Common myeloid progenitor, CD34-positive (primary cell): ENCODE measurements at regions not wholly inside any gene's neighbourhood (a gene's known extent, or its start where the extent isn't known, plus 50 kb on each side); places are given as distances from the start of the nearest gene placed in this dataset.

Experiments used
- CTCF ChIA-PET: fragments of 350-600 bp; sonication (Branson Sonifier 250); formaldehyde crosslinking; loops from one replicate; lab custom pipeline; 2021; ENCODE audit warnings: antibody characterized with exemption; lab: Charles Lee
- POLR2A ChIA-PET: fragments of 350-600 bp; sonication (Branson Sonifier 250); formaldehyde crosslinking; loops from one replicate; lab custom pipeline; 2021; ENCODE audit warnings: antibody characterized with exemption; lab: Charles Lee
- DNase-seq, 3 donors: peaks; one replicate each; pipeline versions ENCODE4 v3.0.0 to v3.0.0-alpha.2; 2013
- H3K27ac ChIP-seq, 2 experiments: 1 replicate in 1 of 2; 2 replicates in 1 of 2; pipeline ENCODE4 v1.7.0; 2013; ENCODE audit warnings: inconsistent platforms in 2 of 2, low read length in 2 of 2, mild to moderate bottlenecking in 2 of 2, low read depth in 1 of 2, moderate library complexity in 1 of 2; ENCODE audit not compliant: severe bottlenecking in 2 of 2, insufficient read depth in 1 of 2, poor library complexity in 1 of 2
- H3K27me3 ChIP-seq, 5 experiments: replicated peaks in 2 of 5; 1 replicate in 3 of 5; 2 replicates in 2 of 5; pipeline versions ENCODE4 v1.6.1 to v1.7.0; 2013; ENCODE audit warnings: low read length in 4 of 5, mild to moderate bottlenecking in 2 of 5, moderate library complexity in 2 of 5, inconsistent platforms in 1 of 5; ENCODE audit not compliant: insufficient read depth in 5 of 5, control insufficient read depth in 4 of 5
- H3K36me3 ChIP-seq, 4 experiments: 1 replicate in 2 of 4; 2 replicates in 2 of 4; pipeline versions ENCODE4 v1.6.1 to v1.7.0; 2013; ENCODE audit warnings: low read length in 3 of 4, control low read depth in 1 of 4, mild to moderate bottlenecking in 1 of 4; ENCODE audit not compliant: control insufficient read depth in 4 of 4, insufficient read depth in 4 of 4
- H3K4me1 ChIP-seq, 4 experiments: 1 replicate in 3 of 4; 2 replicates in 1 of 4; pipeline versions ENCODE4 v1.6.1 to v1.7.1; 2013; ENCODE audit warnings: low read length in 3 of 4, mild to moderate bottlenecking in 3 of 4, control low read depth in 1 of 4, inconsistent platforms in 1 of 4, moderate library complexity in 1 of 4; ENCODE audit not compliant: control insufficient read depth in 4 of 4, insufficient read depth in 4 of 4; ENCODE audit errors: control extremely low read depth in 1 of 4
- H3K4me3 ChIP-seq, 7 experiments: 1 replicate in 4 of 7; 2 replicates in 3 of 7; pipeline versions ENCODE4 v1.5.1 to v1.7.0; 2013; ENCODE audit warnings: mild to moderate bottlenecking in 7 of 7, low read length in 6 of 7, moderate library complexity in 6 of 7, inconsistent platforms in 2 of 7, low read depth in 2 of 7, control low read depth in 1 of 7; ENCODE audit not compliant: insufficient read depth in 4 of 7, control insufficient read depth in 1 of 7; ENCODE audit errors: extremely low read depth in 1 of 7
- H3K9me3 ChIP-seq, 5 experiments: 1 replicate in 4 of 5; 2 replicates in 1 of 5; pipeline versions ENCODE4 v1.6.1 to v1.7.1; 2013; ENCODE audit warnings: low read length in 4 of 5, mild to moderate bottlenecking in 2 of 5, inconsistent platforms in 1 of 5, low read depth in 1 of 5, moderate library complexity in 1 of 5; ENCODE audit not compliant: control insufficient read depth in 4 of 5, insufficient read depth in 2 of 5; ENCODE audit errors: control extremely low read depth in 1 of 5
- WGBS: methylation state at CpG from one replicate; pipeline ENCODE4 v1.1.5; 2013; ENCODE audit not compliant: insufficient coverage; 5-methylcytosine and 5-hydroxymethylcytosine counted together

DNA sequence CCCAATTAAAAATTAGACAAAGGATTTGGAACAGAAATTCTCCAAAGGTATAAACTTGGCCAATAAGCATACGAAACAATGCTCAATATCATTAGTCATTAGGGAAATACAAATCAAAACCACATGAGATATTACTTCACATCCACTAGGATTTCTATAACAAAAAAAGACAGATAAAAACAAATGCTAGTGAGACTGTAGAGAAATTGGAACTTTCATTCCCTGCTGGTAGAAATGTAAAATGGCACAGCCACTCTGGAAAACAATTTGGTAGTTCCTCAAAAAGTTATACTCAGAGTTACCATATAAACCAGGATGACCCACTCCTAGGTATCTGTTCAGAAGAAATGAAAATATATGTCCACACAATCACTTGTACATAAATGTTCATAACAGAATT is 71.6 kb downstream of the RPL27A start:
- Histone ChIP-seq H3K36me3 (no peaks in the 10 kb centered on the region), H3K27ac (no peak overlapping the region), H3K9me3 (no peaks in the 10 kb centered on the region), H3K4me3 (no peak overlapping the region), H3K27me3 (no peaks in the 10 kb centered on the region), H3K4me1 (peaks cover 0 to 7% (median 0%) of the 10 kb centered on the region in 4 experiments)
- no CpG with 5 or more reads among the region's 1 CpG for WGBS
- DNase-seq: no peak
- CTCF ChIA-PET: no interaction called here
- POLR2A ChIA-PET: no interaction called here

DNA sequence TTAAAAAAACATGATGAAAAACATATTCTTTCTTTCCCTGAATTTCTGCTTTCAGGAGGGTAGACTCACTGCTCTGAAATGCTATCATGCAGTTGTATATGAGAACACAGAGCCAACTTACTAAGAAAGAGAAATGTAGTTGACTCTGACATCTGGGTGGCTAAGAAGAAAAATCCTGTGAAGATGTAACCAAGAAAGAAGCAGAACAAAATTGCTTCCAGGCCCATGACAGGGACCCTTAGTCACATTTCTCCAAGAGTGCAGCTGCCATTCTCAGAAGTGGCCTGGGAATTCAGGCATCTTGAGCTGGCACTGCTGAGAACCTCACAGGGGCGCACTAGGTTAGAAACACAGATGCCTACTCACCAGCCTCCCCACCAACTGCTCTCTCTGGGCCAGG is 73.6 kb downstream of the RPL27A start:
- no CpG with 5 or more reads among the region's 1 CpG for WGBS
- no peak overlapping the region for H3K4me3 ChIP-seq
- H3K4me1 ChIP-seq: peaks cover 0 to 20% (median 0%) of the 10 kb centered on the region in 4 experiments
- CTCF ChIA-PET: no interaction called here
- POLR2A ChIA-PET: no interaction called here
- H3K27ac ChIP-seq: no peak overlapping the region
- H3K27me3 ChIP-seq: peaks cover 0 to 2% (median 0%) of the 10 kb centered on the region in 5 experiments
- no peak for DNase-seq
- H3K36me3 ChIP-seq: no peaks in the 10 kb centered on the region
- no peaks in the 10 kb centered on the region for H3K9me3 ChIP-seq

DNA sequence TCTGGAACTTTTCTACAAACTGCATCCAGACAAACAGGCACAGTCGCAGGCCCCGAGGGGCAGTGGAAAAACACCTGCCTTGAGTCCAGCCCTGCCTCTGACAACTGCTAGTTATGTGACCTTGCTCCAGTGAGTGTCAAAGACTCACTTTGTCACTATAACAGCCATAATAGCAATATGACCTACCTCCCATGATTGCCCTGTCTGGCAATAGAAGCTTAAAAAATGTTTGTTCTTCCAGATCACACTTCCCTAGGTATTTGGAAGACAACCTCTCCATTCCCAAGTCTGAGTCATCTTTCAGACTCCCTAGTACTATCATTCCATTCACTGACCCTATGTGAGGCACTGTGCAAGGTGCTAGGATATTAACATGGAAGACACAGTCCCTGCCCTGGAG is 74.5 kb downstream of the RPL27A start:
- POLR2A ChIA-PET: no interaction called here
- no peak overlapping the region for H3K27ac ChIP-seq
- no peaks in the 10 kb centered on the region for H3K36me3 ChIP-seq
- DNase-seq: no peak
- H3K9me3 ChIP-seq: no peaks in the 10 kb centered on the region
- peaks cover 0 to 20% (median 0%) of the 10 kb centered on the region in 4 experiments for H3K4me1 ChIP-seq
- peaks cover 0 to 2% (median 0%) of the 10 kb centered on the region in 5 experiments for H3K27me3 ChIP-seq
- no peak overlapping the region for H3K4me3 ChIP-seq
- CTCF ChIA-PET: no interaction called here
- whole genome bisulfite sequencing: 87% methylated on average over 2 of the region's 2 CpGs

DNA sequence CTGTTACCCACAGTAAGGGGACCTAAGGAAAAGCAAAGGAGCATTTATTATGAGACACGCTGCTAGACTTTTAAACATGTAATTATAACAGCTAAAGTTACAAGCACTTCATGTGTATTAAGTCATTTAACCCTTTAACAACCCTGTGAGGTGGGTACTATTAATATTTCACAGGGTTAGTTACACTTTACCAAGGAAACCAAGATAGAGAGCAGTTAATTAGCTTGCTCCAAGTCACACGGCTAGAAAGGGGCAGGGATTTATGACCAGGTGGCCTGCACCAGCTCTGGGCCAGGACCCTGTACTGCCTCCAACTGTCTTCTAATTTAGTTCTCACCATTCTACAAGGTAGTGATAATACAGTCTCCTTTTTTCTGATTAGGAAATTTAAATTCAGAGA is 74.9 kb downstream of the RPL27A start:
- Histone ChIP-seq H3K27ac (no peak overlapping the region), H3K4me1 (peaks cover 0 to 20% (median 0%) of the 10 kb centered on the region in 4 experiments), H3K27me3 (peaks cover 0 to 2% (median 0%) of the 10 kb centered on the region in 5 experiments), H3K4me3 (no peak overlapping the region), H3K36me3 (no peaks in the 10 kb centered on the region), H3K9me3 (no peaks in the 10 kb centered on the region)
- DNase-seq: no peak
- WGBS: 100% methylated on average over 1 of the region's 2 CpGs
- ChIA-PET POLR2A (no interaction called here), CTCF (no interaction called here)

DNA sequence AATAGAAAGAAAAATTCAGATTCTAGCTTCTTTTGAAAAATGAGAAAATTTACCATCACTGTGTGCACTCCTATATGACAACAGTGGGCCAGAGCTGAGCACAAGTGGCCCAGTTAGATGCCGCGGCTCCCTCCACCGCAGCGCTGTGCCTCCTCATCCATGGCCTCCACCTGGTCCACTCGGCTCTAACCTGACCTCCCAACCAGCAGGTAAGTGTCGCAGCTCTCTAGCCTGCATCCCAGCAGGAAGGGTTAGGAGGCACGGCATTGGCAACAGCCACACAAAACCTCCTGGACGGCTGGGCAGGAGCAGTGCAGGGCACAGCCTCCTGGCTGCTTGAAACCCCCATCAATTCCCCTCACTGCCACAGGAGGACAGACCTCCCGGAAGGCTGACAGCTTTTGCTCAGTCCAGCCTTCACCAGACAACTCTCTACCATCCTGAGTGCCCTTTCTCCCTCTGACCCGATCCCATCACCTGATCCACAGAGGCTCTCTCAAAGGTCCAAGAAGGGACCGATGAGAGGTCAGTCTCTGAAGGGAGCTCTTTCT is 76.1 kb downstream of the RPL27A start:
- POLR2A ChIA-PET: interaction anchor here (0.6 kb wide), 1 partner anchor 16 kb away, joined by 4 read pairs; no protein-coding TSS in a partner anchor

DNA sequence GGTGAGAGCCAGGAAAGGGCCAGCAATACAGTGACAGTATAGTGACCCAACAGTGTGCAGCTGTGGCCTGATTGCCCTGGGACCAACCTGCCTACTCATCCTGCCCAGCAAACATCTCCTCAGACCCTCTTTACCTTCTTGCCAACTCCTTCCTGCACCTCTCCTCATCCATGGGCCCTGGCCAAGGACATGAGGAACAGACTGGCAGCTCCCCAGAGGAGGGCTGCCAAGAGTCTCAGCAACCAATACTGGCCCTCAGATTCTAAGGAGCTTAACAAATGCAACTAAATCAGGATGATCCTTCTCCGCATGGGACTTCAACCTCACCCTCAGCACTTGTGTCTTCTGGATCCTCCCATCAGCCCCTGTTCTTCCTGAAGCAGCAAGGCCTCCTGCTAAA is 77.0 kb downstream of the RPL27A start:
- CTCF ChIA-PET: no interaction called here
- peaks cover 0 to 20% (median 0%) of the 10 kb centered on the region in 4 experiments for H3K4me1 ChIP-seq

More for the DNA sequence above, 76.1 kb downstream of the RPL27A start:
- H3K9me3 ChIP-seq: no peaks in the 10 kb centered on the region
- no peak overlapping the region for H3K27ac ChIP-seq
- peaks cover 0 to 20% (median 0%) of the 10 kb centered on the region in 4 experiments for H3K4me1 ChIP-seq
- DNase-seq: no peak
- peaks cover 0 to 2% (median 0%) of the 10 kb centered on the region in 5 experiments for H3K27me3 ChIP-seq
- H3K36me3 ChIP-seq: no peaks in the 10 kb centered on the region
- CTCF ChIA-PET: interaction anchor here (1.3 kb wide), 1 partner anchor 14 kb away, joined by 4 read pairs; no protein-coding TSS in a partner anchor
- H3K4me3 ChIP-seq: no peak overlapping the region
- 97% methylated on average over 8 of the region's 11 CpGs for WGBS

DNA sequence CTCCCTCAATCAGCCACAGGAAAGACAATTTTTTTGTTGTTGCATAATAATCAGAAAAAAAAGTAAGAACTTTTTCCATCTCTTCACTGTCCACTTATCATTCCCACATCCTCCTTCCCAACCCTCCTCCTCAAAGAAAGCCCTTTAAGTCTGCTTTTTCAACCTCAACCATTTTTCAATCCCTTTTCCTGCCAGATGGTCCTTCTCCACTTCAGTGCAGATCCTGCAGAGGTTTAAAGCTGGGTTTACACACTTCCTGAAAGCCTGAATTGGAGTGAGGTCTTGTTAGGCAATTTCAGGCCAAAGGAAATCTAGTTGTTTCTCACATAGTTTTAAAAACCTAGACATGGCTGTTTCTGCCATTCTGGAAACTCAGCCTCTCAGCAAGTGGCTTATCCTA is 78.3 kb downstream of the RPL27A start:
- Histone ChIP-seq H3K4me3 (no peak overlapping the region), H3K9me3 (no peaks in the 10 kb centered on the region), H3K27ac (no peak overlapping the region), H3K27me3 (peaks cover 0 to 2% (median 0%) of the 10 kb centered on the region in 5 experiments), H3K4me1 (peaks cover 0 to 20% (median 0%) of the 10 kb centered on the region in 4 experiments), H3K36me3 (no peaks in the 10 kb centered on the region)
- DNase-seq: no peak
- ChIA-PET POLR2A (no interaction called here), CTCF (no interaction called here)

More for the DNA sequence above, 77.0 kb downstream of the RPL27A start:
- 100% methylated on average over 1 of the region's 1 CpG for WGBS
- Histone ChIP-seq H3K27me3 (peaks cover 0 to 2% (median 0%) of the 10 kb centered on the region in 5 experiments), H3K27ac (no peak overlapping the region), H3K36me3 (no peaks in the 10 kb centered on the region), H3K9me3 (no peaks in the 10 kb centered on the region), H3K4me3 (no peak overlapping the region)
- DNase-seq: no peak
- POLR2A ChIA-PET: no interaction called here
